Skin epidermis (tissue), 12 donors: ENCODE measurements at regions not wholly inside any gene's neighbourhood (a gene's known extent, or its start where the extent isn't known, plus 50 kb on each side); places are given as distances from the start of the nearest gene placed in this dataset.

Source experiments
- H3K27ac ChIP-seq, 21 experiments: fragments of 200-600 bp; sonication (generic) in 11 of 21; one replicate each; pipeline ENCODE4 v1.5.0; 2020; ENCODE audit warnings: mild to moderate bottlenecking in 3 of 21, inconsistent platforms in 2 of 21, moderate library complexity in 2 of 21
- H3K4me3 ChIP-seq, 7 experiments: fragments of 200-600 bp; sonication (generic) in 2 of 7; one replicate each; pipeline ENCODE4 v1.5.0; 2020; ENCODE audit warnings: inconsistent platforms in 2 of 7, mild to moderate bottlenecking in 2 of 7, moderate library complexity in 1 of 7

GRCh38 chr3:102125994-102126368, 276.7 kb downstream of the NFKBIZ start:
- peak overlapping the region in 6 of 21 experiments; percentile 3 to 65 (median 36) for H3K27ac ChIP-seq
- no peak overlapping the region for H3K4me3 ChIP-seq

- peak overlapping the region in 14 of 21 experiments; percentile 0 to 78 (median 54) for H3K27ac ChIP-seq
- no peak overlapping the region for H3K4me3 ChIP-seq
Observed at GRCh38 chr3:102129760-102130608, 280.7 kb downstream of the NFKBIZ start.

GRCh38 chr3:102132370-102132769, 283.1 kb downstream of the NFKBIZ start:
- Histone ChIP-seq H3K4me3 (no peak overlapping the region), H3K27ac (no peak overlapping the region)

GRCh38 chr3:102133376-102133775, 284.1 kb downstream of the NFKBIZ start:
- H3K27ac ChIP-seq = no peak overlapping the region
- H3K4me3 ChIP-seq = no peak overlapping the region

- H3K4me3 ChIP-seq = no peak overlapping the region
- H3K27ac ChIP-seq = no peak overlapping the region
Observed at GRCh38 chr3:102135316-102135715, 286.0 kb downstream of the NFKBIZ start.

- H3K4me3 ChIP-seq = no peak overlapping the region
- H3K27ac ChIP-seq = no peak overlapping the region
Observed at GRCh38 chr3:102136183-102136582, 286.9 kb downstream of the NFKBIZ start.

- no peak overlapping the region for H3K27ac ChIP-seq
- H3K4me3 ChIP-seq = no peak overlapping the region
Observed at GRCh38 chr3:102140116-102140515, 290.8 kb downstream of the NFKBIZ start.

GRCh38 chr3:102141096-102141927, 292.0 kb downstream of the NFKBIZ start:
- Histone ChIP-seq H3K27ac (no peak overlapping the region), H3K4me3 (no peak overlapping the region)

GRCh38 chr3:102141928-102142239, 292.6 kb downstream of the NFKBIZ start:
- no peak overlapping the region for H3K27ac ChIP-seq
- no peak overlapping the region for H3K4me3 ChIP-seq

- H3K4me3 ChIP-seq = no peak overlapping the region
- no peak overlapping the region for H3K27ac ChIP-seq
Observed at GRCh38 chr3:102142379-102143060, 292.3 kb upstream of the ZPLD1 start.

- Histone ChIP-seq H3K27ac (no peak overlapping the region), H3K4me3 (no peak overlapping the region)
Observed at GRCh38 chr3:102143536-102143935, 291.3 kb upstream of the ZPLD1 start.

- Histone ChIP-seq H3K27ac (no peak overlapping the region), H3K4me3 (no peak overlapping the region)
Observed at GRCh38 chr3:102144063-102144462, 290.8 kb upstream of the ZPLD1 start.

GRCh38 chr3:102148598-102149337, 286.0 kb upstream of the ZPLD1 start:
- Histone ChIP-seq H3K27ac (no peak overlapping the region), H3K4me3 (no peak overlapping the region)

GRCh38 chr3:102151935-102152334, 282.9 kb upstream of the ZPLD1 start:
- no peak overlapping the region for H3K27ac ChIP-seq
- H3K4me3 ChIP-seq = no peak overlapping the region

GRCh38 chr3:102156426-102156825, 278.4 kb upstream of the ZPLD1 start:
- peak overlapping the region in 5 of 21 experiments; percentile 40 to 72 (median 62) for H3K27ac ChIP-seq
- H3K4me3 ChIP-seq = no peak overlapping the region

GRCh38 chr3:102158080-102158740, 276.6 kb upstream of the ZPLD1 start:
- H3K4me3 ChIP-seq = no peak overlapping the region
- no peak overlapping the region for H3K27ac ChIP-seq

GRCh38 chr3:102159810-102160451, 274.9 kb upstream of the ZPLD1 start:
- H3K27ac ChIP-seq = no peak overlapping the region

GRCh38 chr3:102161384-102162006, 273.3 kb upstream of the ZPLD1 start:
- Histone ChIP-seq H3K27ac (peak overlapping the region in 3 of 21 experiments; percentile 4 to 19 (median 17)), H3K4me3 (no peak overlapping the region)

More at GRCh38 chr3:102159810-102160451, 274.9 kb upstream of the ZPLD1 start:
- no peak overlapping the region for H3K4me3 ChIP-seq
